ENCODE measurements at regions not wholly inside any gene's neighbourhood (a gene's known extent, or its start where the extent isn't known, plus 50 kb on each side); places are given as distances from the start of the nearest gene placed in this dataset.

GRCh38 chr19:27972291-27973040 is 1240.5 kb downstream of the UQCRFS1 start:
- H3K27me3 ChIP-seq: no peaks in the 10 kb centered on the region
- DNase-seq (no peak), ATAC-seq (no peak)
- H3K4me3 ChIP-seq: no peak overlapping the region
- no peak overlapping the region for H3K27ac ChIP-seq
- intact Hi-C loops (cut with DNase I; ENCODE audit: low total_unique reads): no loop called here
- in situ Hi-C loops (cut with MboI; ENCODE audit: low sequenced_read_pairs in 4 of 4): loop anchor here in 1 of 4 donors (25.0 kb wide), 1 partner anchor 740 kb away; no protein-coding TSS in a partner anchor
- no peaks in the 10 kb centered on the region for H3K4me1 ChIP-seq
- H3K36me3 ChIP-seq: no peaks in the 10 kb centered on the region
- H3K9me3 ChIP-seq: no peaks in the 10 kb centered on the region
- TF ChIP-seq CTCF (IDR thresholded peaks at IDR 0.05 in 4 of 5, conservative IDR thresholded peaks at IDR 0.05 in 1 of 5) (no peak), POLR2A (IDR thresholded peaks at IDR 0.05) (no peak)

- no peak overlapping the region for H3K27ac ChIP-seq
- no peaks in the 10 kb centered on the region for H3K4me1 ChIP-seq
- H3K36me3 ChIP-seq: no peaks in the 10 kb centered on the region
- no peak for ATAC-seq
- H3K27me3 ChIP-seq: no peaks in the 10 kb centered on the region
- no peaks in the 10 kb centered on the region for H3K9me3 ChIP-seq
- no peak for TF ChIP-seq CTCF (IDR thresholded peaks at IDR 0.05 in 4 of 5, conservative IDR thresholded peaks at IDR 0.05 in 1 of 5)
- TF ChIP-seq POLR2A (IDR thresholded peaks at IDR 0.05): no peak
- DNase-seq: no peak
- in situ Hi-C loops (cut with MboI; ENCODE audit: low sequenced_read_pairs in 4 of 4) (loop anchor here in 1 of 4 donors (25.0 kb wide), 1 partner anchor 740 kb away; no protein-coding TSS in a partner anchor), intact Hi-C loops (cut with DNase I; ENCODE audit: low total_unique reads) (no loop called here)
- no peak overlapping the region for H3K4me3 ChIP-seq
Measured at GRCh38 chr19:27971869-27972268, 1241.1 kb downstream of the UQCRFS1 start.

- intact Hi-C loops (cut with DNase I; ENCODE audit: low total_unique reads) (no loop called here), in situ Hi-C loops (cut with MboI; ENCODE audit: low sequenced_read_pairs in 4 of 4) (loop anchor here in 1 of 4 donors (25.0 kb wide), 1 partner anchor 741 kb away; no protein-coding TSS in a partner anchor)
- no peaks in the 10 kb centered on the region for H3K27me3 ChIP-seq
- no peaks in the 10 kb centered on the region for H3K9me3 ChIP-seq
- H3K4me3 ChIP-seq: no peak overlapping the region
- H3K4me1 ChIP-seq: no peaks in the 10 kb centered on the region
- TF ChIP-seq POLR2A (IDR thresholded peaks at IDR 0.05) (no peak), CTCF (IDR thresholded peaks at IDR 0.05 in 4 of 5, conservative IDR thresholded peaks at IDR 0.05 in 1 of 5) (no peak)
- ATAC-seq (no peak), DNase-seq (no peak)
- no peak overlapping the region for H3K27ac ChIP-seq
- H3K36me3 ChIP-seq: no peaks in the 10 kb centered on the region
Measured at GRCh38 chr19:27971071-27971470, 1241.9 kb downstream of the UQCRFS1 start.

GRCh38 chr19:27966390-27966816 is 1246.5 kb downstream of the UQCRFS1 start:
- Histone ChIP-seq H3K4me1 (no peaks in the 10 kb centered on the region), H3K27ac (no peak overlapping the region), H3K9me3 (no peaks in the 10 kb centered on the region), H3K27me3 (no peaks in the 10 kb centered on the region), H3K4me3 (no peak overlapping the region), H3K36me3 (no peaks in the 10 kb centered on the region)
- peak in 3 of 5 experiments; percentile 12 to 38 (median 24) for TF ChIP-seq CTCF (IDR thresholded peaks at IDR 0.05 in 4 of 5, conservative IDR thresholded peaks at IDR 0.05 in 1 of 5)
- no peak for TF ChIP-seq POLR2A (IDR thresholded peaks at IDR 0.05)
- DNase-seq (no peak), ATAC-seq (no peak)
- intact Hi-C loops (cut with DNase I; ENCODE audit: low total_unique reads) (no loop called here), in situ Hi-C loops (cut with MboI; ENCODE audit: low sequenced_read_pairs in 4 of 4) (loop anchor here in 1 of 4 donors (10.0 to 25.0 kb wide), 2 partner anchors 358 to 746 kb away; no protein-coding TSS in a partner anchor)

All from gastrocnemius medialis (tissue), 4 donors.